HEK293 (cell line): ENCODE measurements at regions not wholly inside any gene's neighbourhood (a gene's known extent, or its start where the extent isn't known, plus 50 kb on each side); places are given as distances from the start of the nearest gene placed in this dataset.

Source experiments
- CTCF ChIP-seq: fragments of 450-650 bp; formaldehyde crosslinking; IDR thresholded peaks from 2 replicates; pipeline ENCODE4 v1.5.1; 2016; ENCODE audit warnings: missing biosample characterization, missing genetic modification characterization
- KLF9 ChIP-seq: fragments of 450-650 bp; formaldehyde crosslinking; IDR thresholded peaks from 2 replicates; pipeline ENCODE4 v1.5.1; 2016; ENCODE audit warnings: missing biosample characterization, missing genetic modification characterization, low read depth
- PBX3 ChIP-seq: sonication (generic); formaldehyde crosslinking; IDR thresholded peaks from 2 replicates; pipeline ENCODE4 v1.8.1; 2022; ENCODE audit warnings: mild to moderate bottlenecking, moderate library complexity, missing genetic modification reagents
- YY1 ChIP-seq: fragments of 450-650 bp; formaldehyde crosslinking; IDR thresholded peaks from 2 replicates; pipeline ENCODE4 v1.5.1; 2018; ENCODE audit warnings: missing biosample characterization, missing genetic modification characterization
- ZBTB6 ChIP-seq: fragments of 450-650 bp; formaldehyde crosslinking; IDR thresholded peaks from 2 replicates; pipeline ENCODE4 v1.5.1; 2017; ENCODE audit warnings: missing biosample characterization, missing genetic modification characterization
- ZFHX2 ChIP-seq: fragments of 450-650 bp; formaldehyde crosslinking; conservative IDR thresholded peaks from 2 replicates; pipeline ENCODE4 v1.5.1; 2016; ENCODE audit warnings: missing biosample characterization, missing genetic modification characterization
- ZFP3 ChIP-seq: fragments of 450-650 bp; formaldehyde crosslinking; IDR thresholded peaks from 2 replicates; pipeline ENCODE4 v1.5.1; 2016; ENCODE audit warnings: low read depth, missing biosample characterization, missing genetic modification characterization
- ZNF133 ChIP-seq: fragments of 450-650 bp; formaldehyde crosslinking; IDR thresholded peaks from 2 replicates; pipeline ENCODE4 v1.5.1; 2016; ENCODE audit warnings: missing biosample characterization, missing genetic modification characterization
- ZNF138 ChIP-seq: fragments of 450-650 bp; formaldehyde crosslinking; IDR thresholded peaks from 2 replicates; pipeline ENCODE4 v1.5.1; 2016; ENCODE audit warnings: missing biosample characterization, missing genetic modification characterization, borderline replicate concordance
- ZNF362 ChIP-seq: fragments of 450-650 bp; formaldehyde crosslinking; IDR thresholded peaks from 2 replicates; pipeline ENCODE4 v1.5.1; 2016; ENCODE audit warnings: missing biosample characterization, missing genetic modification characterization
- ZNF704 ChIP-seq: fragments of 450-650 bp; formaldehyde crosslinking; IDR thresholded peaks from 2 replicates; pipeline ENCODE4 v1.5.1; 2016; ENCODE audit warnings: missing biosample characterization, missing genetic modification characterization

- TF ChIP-seq YY1 = no peak
- no peak for TF ChIP-seq PBX3
- no peak for TF ChIP-seq ZFHX2
- TF ChIP-seq CTCF = peak; percentile 51; the same call in 1 of the 2 replicates
- TF ChIP-seq KLF9 (tag by site-specific recombination) = no peak
- TF ChIP-seq ZNF138 (tag by site-specific recombination) = no peak
- TF ChIP-seq ZNF133 (tag by site-specific recombination) = no peak
- no peak for TF ChIP-seq ZFP3 (tag by site-specific recombination)
- no peak for TF ChIP-seq ZNF362 (tag by site-specific recombination)
- no peak for TF ChIP-seq ZNF704 (tag by site-specific recombination)
- no peak for TF ChIP-seq ZBTB6 (tag by site-specific recombination)
Measured at GRCh38 chr10:8225187-8225586, 170.7 kb downstream of the GATA3 start.
